HCT116 (cell line): ENCODE measurements at regions not wholly inside any gene's neighbourhood (a gene's known extent, or its start where the extent isn't known, plus 50 kb on each side); places are given as distances from the start of the nearest gene placed in this dataset.

ENCODE experiments used
- ATAC-seq: fragments of 200-7000 bp; cut with Tn5 transposase; 2 replicates; pipeline ENCODE4 v1.9.1; 2020; ENCODE audit warnings: mild to moderate bottlenecking, moderate library complexity
- BruUV-seq: library from RNA; stranded (reverse); fragments of 400-500 nt; replicated peaks from 2 replicates; lab custom pipeline; 2021; lab: Mats Ljungman, UMichigan
- CTCF ChIA-PET: fragments of 300-600 bp; sonication (Branson Sonifier 250); formaldehyde crosslinking; loops from one replicate; lab custom pipeline; 2021; ENCODE audit warnings: antibody characterized with exemption; lab: Charles Lee
- POLR2A ChIA-PET: fragments of 300-600, 350-600 bp; sonication (Branson Sonifier 250); formaldehyde crosslinking; loops from one replicate; lab custom pipeline; 2021; ENCODE audit warnings: antibody characterized with exemption; lab: Charles Lee
- RAD21 ChIA-PET, 2 experiments: fragments of 300-600 bp; sonication (Branson Sonifier 250); formaldehyde crosslinking; loops; one replicate each; lab custom pipeline; 2023; ENCODE audit warnings: low total read pairs in 2 of 2; ENCODE audit not compliant: uncharacterized antibody in 2 of 2, unreplicated experiment in 2 of 2, low non-redundant PET in 1 of 2; lab: Charles Lee
- DNase-seq: peaks from one replicate; pipeline ENCODE4 v3.0.0-alpha.2; 2010; ENCODE audit warnings: low read depth, low spot score
- H2AFZ ChIP-seq: fragments of 200-600 bp; shearing (Covaris generic), sonication (generic); 2 replicates; pipeline ENCODE4 v1.6.1; 2017; ENCODE audit warnings: low read depth, mixed run types, mixed read lengths, antibody characterized with exemption, low read length; ENCODE audit not compliant: poor library complexity, severe bottlenecking
- H3K27ac ChIP-seq: 2 replicates; pipeline ENCODE4 v1.5.1; 2012; ENCODE audit warnings: low read depth, low read length
- H3K27me3 ChIP-seq: fragments of 200-600 bp; sonication (generic); 2 replicates; pipeline ENCODE4 v1.6.1; 2016; ENCODE audit warnings: mixed run types, low read length, mixed read lengths; ENCODE audit not compliant: insufficient read depth
- H3K36me3 ChIP-seq, 2 experiments: fragments of 200-500 bp in 1 of 2; fragments of 200-600 bp in 1 of 2; sonication (Bioruptor generic) in 1 of 2; sonication (generic) in 1 of 2; 2 replicates each; pipeline versions ENCODE4 v1.5.1 to v1.6.1; 2014 to 2016; ENCODE audit warnings: low read length in 2 of 2, inconsistent platforms in 1 of 2, mixed read lengths in 1 of 2, mixed run types in 1 of 2; ENCODE audit not compliant: insufficient read depth in 2 of 2, control insufficient read depth in 1 of 2
- H3K4me1 ChIP-seq, 2 experiments: fragments of 200-600 bp in 1 of 2; sonication (generic) in 1 of 2; 2 replicates each; pipeline versions ENCODE4 v1.5.1 to v1.6.1; 2012 to 2017; ENCODE audit warnings: low read length in 2 of 2, inconsistent platforms in 1 of 2, mild to moderate bottlenecking in 1 of 2, mixed read lengths in 1 of 2, mixed run types in 1 of 2, moderate library complexity in 1 of 2; ENCODE audit not compliant: insufficient read depth in 2 of 2, control insufficient read depth in 1 of 2
- H3K4me2 ChIP-seq: fragments of 200-600 bp; sonication (generic); 2 replicates; pipeline ENCODE4 v1.6.1; 2017; ENCODE audit warnings: mixed run types, low read length, mixed read lengths
- H3K4me3 ChIP-seq, 2 experiments: fragments of 200-600 bp in 1 of 2; sonication (generic) in 1 of 2; replicated peaks in 1 of 2; 2 replicates each; pipeline ENCODE4 v1.5.1; 2011 to 2016; ENCODE audit warnings: low read length in 2 of 2, control low read depth in 1 of 2, low read depth in 1 of 2, mild to moderate bottlenecking in 1 of 2, mixed read lengths in 1 of 2, mixed run types in 1 of 2
- H3K79me2 ChIP-seq: fragments of 200-600 bp; sonication (generic); 2 replicates; pipeline ENCODE4 v1.6.1; 2017; ENCODE audit warnings: mild to moderate bottlenecking, mixed run types, low read length, moderate library complexity, mixed read lengths; ENCODE audit not compliant: insufficient read depth
- H3K9ac ChIP-seq: fragments of 200-600 bp; sonication (generic); 2 replicates; pipeline ENCODE4 v1.6.1; 2016; ENCODE audit warnings: low read length, mixed read lengths
- H3K9me2 ChIP-seq: fragments of 200-600 bp; sonication (generic), shearing (Covaris generic); 2 replicates; pipeline ENCODE4 v1.6.1; 2017; ENCODE audit warnings: mixed run types, mild to moderate bottlenecking, moderate library complexity; ENCODE audit not compliant: insufficient read depth
- H3K9me3 ChIP-seq, 2 experiments: fragments of 200-500 bp in 1 of 2; fragments of 200-600 bp in 1 of 2; sonication (Bioruptor generic) in 1 of 2; sonication (generic) in 1 of 2; 2 replicates each; pipeline ENCODE4 v1.6.1; 2014 to 2017; ENCODE audit warnings: low read length in 2 of 2, mixed read lengths in 2 of 2, inconsistent platforms in 1 of 2, low read depth in 1 of 2, mild to moderate bottlenecking in 1 of 2, mixed run types in 1 of 2, moderate library complexity in 1 of 2; ENCODE audit not compliant: control insufficient read depth in 1 of 2, insufficient read depth in 1 of 2
- H4K20me1 ChIP-seq: fragments of 200-600 bp; sonication (generic), shearing (Covaris generic); 2 replicates; pipeline ENCODE4 v1.6.1; 2017; ENCODE audit warnings: mixed run types, mild to moderate bottlenecking, moderate library complexity; ENCODE audit not compliant: insufficient read depth
- CEBPB ChIP-seq: IDR thresholded peaks from 2 replicates; pipeline ENCODE4 v1.6.1; 2012; ENCODE audit warnings: low read depth
- CTCF ChIP-seq, 3 experiments: fragments of 200-600 bp in 1 of 3; sonication (generic) in 1 of 3; IDR thresholded peaks in 2 of 3; conservative IDR thresholded peaks in 1 of 3; 2 replicates each; pipeline ENCODE4 v1.5.1; 2012 to 2017; ENCODE audit warnings: low read depth in 2 of 3, low read length in 2 of 3, antibody characterized with exemption in 1 of 3, borderline replicate concordance in 1 of 3, control low read depth in 1 of 3, mild to moderate bottlenecking in 1 of 3, mixed read lengths in 1 of 3, mixed run types in 1 of 3, moderate library complexity in 1 of 3; ENCODE audit not compliant: insufficient read depth in 1 of 3
- EGR1 ChIP-seq: IDR thresholded peaks from 2 replicates; pipeline ENCODE4 v1.6.1; 2012; ENCODE audit warnings: low read depth
- EZH2 ChIP-seq: fragments of 200-600 bp; sonication (generic); IDR thresholded peaks from 2 replicates; pipeline ENCODE4 v1.6.1; 2017; ENCODE audit warnings: antibody characterized with exemption, mixed run types
- EZH2phosphoT487 ChIP-seq: fragments of 200-600 bp; IDR thresholded peaks from 2 replicates; pipeline ENCODE4 v1.6.1; 2018; ENCODE audit warnings: antibody characterized with exemption, borderline replicate concordance
- FOSL1 ChIP-seq: IDR thresholded peaks from 2 replicates; pipeline ENCODE4 v1.6.1; 2012; ENCODE audit warnings: low read depth
- JUND ChIP-seq: IDR thresholded peaks from 2 replicates; pipeline ENCODE4 v1.6.1; 2012
- MAX ChIP-seq: IDR thresholded peaks from 2 replicates; pipeline ENCODE4 v1.6.1; 2012
- POLR2A ChIP-seq: IDR thresholded peaks from 2 replicates; pipeline ENCODE4 v1.7.0; 2011; ENCODE audit warnings: borderline replicate concordance; ENCODE audit not compliant: insufficient read depth, insufficient read length; ENCODE audit errors: extremely low read depth
- POLR2AphosphoS5 ChIP-seq: IDR thresholded peaks from 2 replicates; pipeline ENCODE4 v1.6.1; 2011; ENCODE audit warnings: mild to moderate bottlenecking, low read depth, low read length, moderate library complexity
- RAD21 ChIP-seq: IDR thresholded peaks from 2 replicates; pipeline ENCODE4 v1.6.1; 2012; ENCODE audit warnings: low read depth, mild to moderate bottlenecking
- SIN3A ChIP-seq: IDR thresholded peaks from 2 replicates; pipeline ENCODE4 v1.6.1; 2012; ENCODE audit warnings: low read depth
- SP1 ChIP-seq: IDR thresholded peaks from 2 replicates; pipeline ENCODE4 v1.6.1; 2012; ENCODE audit warnings: low read depth
- ZFX ChIP-seq: fragments of 450-650 bp; IDR thresholded peaks from 2 replicates; pipeline ENCODE4 v1.6.1; 2017
- ZNF274 ChIP-seq: fragments of 200-500 bp; sonication (Bioruptor generic); IDR thresholded peaks from 2 replicates; pipeline ENCODE4 v1.6.1; 2014; ENCODE audit warnings: mild to moderate bottlenecking, low read depth, low read length, inconsistent platforms
- intact Hi-C: fragments of 100-400 bp; cut with micrococcal nuclease; formaldehyde crosslinking; loops from 2 replicates; pipeline ENCODE4 v1.10.0; 2022

GRCh38 chr21:14602382-14602958, 56.4 kb upstream of the SAMSN1 start:
- Histone ChIP-seq H3K9me3 (no peaks in the 10 kb centered on the region), H3K36me3 (no peaks in the 10 kb centered on the region), H2AFZ (no peak overlapping the region), H3K9ac (no peak overlapping the region), H3K4me3 (no peak overlapping the region), H3K4me1 (no peaks in the 10 kb centered on the region), H3K79me2 (no peaks in the 10 kb centered on the region), H3K4me2 (no peak overlapping the region), H3K9me2 (no peaks in the 10 kb centered on the region), H3K27me3 (no peaks in the 10 kb centered on the region), H4K20me1 (no peaks in the 10 kb centered on the region), H3K27ac (no peak overlapping the region)
- intact Hi-C loops = no loop called here
- ChIA-PET RAD21 (no interaction called here), POLR2A (no interaction called here), CTCF (no interaction called here)
- DNase-seq (no peak), ATAC-seq (no peak)
- no peak for TF ChIP-seq ZNF274
- no peak for TF ChIP-seq SIN3A
- TF ChIP-seq FOSL1 = no peak
- TF ChIP-seq EZH2 = no peak
- no peak for TF ChIP-seq CTCF (IDR thresholded peaks at IDR 0.05 in 2 of 3, conservative IDR thresholded peaks at IDR 0.05 in 1 of 3; ENCODE audit: borderline replicate concordance in 1 of 3, insufficient read depth in 1 of 3, low read depth in 2 of 3, low read length in 2 of 3)
- no peak for TF ChIP-seq EZH2phosphoT487
- TF ChIP-seq MAX = no peak
- TF ChIP-seq ZFX = no peak
- TF ChIP-seq JUND = no peak
- TF ChIP-seq SP1 = no peak
- TF ChIP-seq EGR1 = no peak
- TF ChIP-seq POLR2AphosphoS5 = no peak
- TF ChIP-seq RAD21 = no peak
- no peak for TF ChIP-seq POLR2A
- no peak for TF ChIP-seq CEBPB
- BruUV-seq = no TSS peak
